ENCODE measurements at regions not wholly inside any gene's neighbourhood (a gene's known extent, or its start where the extent isn't known, plus 50 kb on each side); places are given as distances from the start of the nearest gene placed in this dataset.

DNA sequence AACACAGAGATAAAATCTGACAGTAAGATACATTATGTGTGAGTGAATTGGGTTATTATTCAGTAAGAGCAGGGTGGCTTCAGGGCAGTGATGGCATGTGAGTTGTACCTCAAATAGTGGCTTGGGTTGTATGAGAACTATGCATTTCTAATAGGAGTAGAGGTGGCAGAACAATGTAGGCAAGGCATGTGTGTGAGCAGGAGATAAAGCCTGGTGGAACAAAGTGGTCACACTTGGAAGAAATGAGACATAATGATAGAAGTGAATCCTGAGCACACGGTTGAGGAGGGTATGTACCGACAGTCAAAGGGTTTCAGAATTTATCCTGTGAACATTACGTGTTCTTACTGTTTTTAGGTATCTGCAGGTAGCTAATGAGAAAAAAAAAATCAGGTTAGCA is 159.3 kb downstream of the CASP12 start (continued):
- TF ChIP-seq, protein P1, sequence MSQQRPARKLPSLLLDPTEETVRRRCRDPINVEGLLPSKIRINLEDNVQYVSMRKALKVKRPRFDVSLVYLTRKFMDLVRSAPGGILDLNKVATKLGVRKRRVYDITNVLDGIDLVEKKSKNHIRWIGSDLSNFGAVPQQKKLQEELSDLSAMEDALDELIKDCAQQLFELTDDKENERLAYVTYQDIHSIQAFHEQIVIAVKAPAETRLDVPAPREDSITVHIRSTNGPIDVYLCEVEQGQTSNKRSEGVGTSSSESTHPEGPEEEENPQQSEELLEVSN (IDR thresholded peaks at IDR 0.05), result no peak
- no peak for TF ChIP-seq CHD2 (IDR thresholded peaks at IDR 0.05; ENCODE audit: low read length)
- no peak for TF ChIP-seq POU5F1 (IDR thresholded peaks at IDR 0.05; ENCODE audit: low read depth, low read length)
- no peak for TF ChIP-seq TBP (IDR thresholded peaks at IDR 0.05; ENCODE audit: low read depth, low read length)
- TF ChIP-seq GABPA (IDR thresholded peaks at IDR 0.05; ENCODE audit: borderline replicate concordance, insufficient read depth, low read length), result no peak
- TF ChIP-seq RNF2 (IDR thresholded peaks at IDR 0.05; ENCODE audit: borderline replicate concordance, low read depth, low read length, missing control alignments, poor library complexity, severe bottlenecking), result no peak
- no peak for TF ChIP-seq SAP30 (IDR thresholded peaks at IDR 0.05; ENCODE audit: insufficient read depth, insufficient replicate concordance, low read length)
- TF ChIP-seq POLR2A (IDR thresholded peaks at IDR 0.05; ENCODE audit: control extremely low read depth in 1 of 2, low read depth in 2 of 2, low read length in 2 of 2), result no peak
- no peak for TF ChIP-seq TEAD4 (IDR thresholded peaks at IDR 0.05; ENCODE audit: low read depth, low read length)
- no peak for TF ChIP-seq KDM4A (IDR thresholded peaks at IDR 0.05; ENCODE audit: low read depth, low read length, severe bottlenecking)
- TF ChIP-seq POLR2AphosphoS5 (IDR thresholded peaks at IDR 0.05; ENCODE audit: low read depth, low read length), result no peak

All from H1 (cell line).